ENCODE measurements at regions not wholly inside any gene's neighbourhood (a gene's known extent, or its start where the extent isn't known, plus 50 kb on each side); places are given as distances from the start of the nearest gene placed in this dataset.

GRCh38 chr17:77493901-77494663, 353.3 kb downstream of the SEC14L1 start:
- no peak for DNase-seq

DNA sequence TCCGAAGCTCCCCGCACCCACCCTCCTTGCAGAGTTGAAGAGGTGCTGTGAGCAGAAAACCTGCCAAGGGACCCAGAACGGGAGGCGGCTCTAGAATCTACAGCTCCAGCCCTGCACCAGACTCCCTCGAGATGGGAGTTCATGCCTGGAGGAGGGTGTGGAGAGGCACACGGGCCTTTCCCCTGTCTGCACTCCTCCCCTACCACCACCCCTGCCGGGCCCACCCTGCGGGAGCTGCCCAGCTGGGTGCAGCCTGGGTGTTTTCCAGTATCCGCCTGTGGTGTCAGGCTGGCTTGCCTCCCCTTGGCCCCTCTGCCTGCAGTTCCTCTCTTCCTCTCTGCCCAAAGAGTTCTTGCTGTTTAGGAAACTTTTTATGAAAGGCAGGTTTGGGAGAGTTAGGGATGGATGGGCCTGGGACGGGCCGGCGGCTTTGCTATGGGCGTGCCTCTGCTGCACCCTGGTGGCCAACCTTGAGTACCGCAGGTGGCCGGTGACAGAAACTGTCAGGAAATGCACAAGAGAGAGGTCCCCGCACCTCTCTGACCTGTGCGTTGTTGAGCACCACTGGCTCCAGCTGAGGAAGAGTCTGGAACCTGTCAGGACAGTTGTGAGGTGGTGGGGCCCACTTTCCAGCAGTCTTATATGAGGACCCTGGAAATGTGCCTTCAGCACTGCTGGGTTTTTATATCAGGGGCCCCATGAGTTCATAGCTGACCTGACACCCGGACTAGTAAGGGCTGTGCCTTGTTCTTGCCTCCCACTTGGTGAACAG, 354.1 kb downstream of the SEC14L1 start:
- DNase-seq, result peak; percentile 79

DNA sequence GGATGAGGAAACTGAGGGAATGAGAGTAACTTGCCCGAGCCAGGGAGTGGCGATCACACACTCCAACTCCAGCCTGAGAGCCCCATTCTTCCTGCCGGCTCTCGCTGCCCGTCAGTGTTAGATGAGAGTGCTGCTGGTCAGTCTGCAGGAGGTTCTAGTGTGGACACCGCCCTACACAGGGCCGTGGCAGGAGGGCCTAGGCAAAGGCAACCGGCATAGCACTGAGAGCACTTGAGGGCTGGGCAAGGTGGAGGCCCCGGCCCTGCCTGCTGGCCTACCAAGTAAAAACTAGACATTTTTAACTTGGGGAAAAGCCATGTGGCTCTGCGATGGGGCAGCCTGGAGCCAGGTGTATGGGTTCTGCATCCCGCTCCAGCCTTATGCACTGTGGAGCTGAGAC, 354.8 kb downstream of the SEC14L1 start:
- no peak for DNase-seq

DNA sequence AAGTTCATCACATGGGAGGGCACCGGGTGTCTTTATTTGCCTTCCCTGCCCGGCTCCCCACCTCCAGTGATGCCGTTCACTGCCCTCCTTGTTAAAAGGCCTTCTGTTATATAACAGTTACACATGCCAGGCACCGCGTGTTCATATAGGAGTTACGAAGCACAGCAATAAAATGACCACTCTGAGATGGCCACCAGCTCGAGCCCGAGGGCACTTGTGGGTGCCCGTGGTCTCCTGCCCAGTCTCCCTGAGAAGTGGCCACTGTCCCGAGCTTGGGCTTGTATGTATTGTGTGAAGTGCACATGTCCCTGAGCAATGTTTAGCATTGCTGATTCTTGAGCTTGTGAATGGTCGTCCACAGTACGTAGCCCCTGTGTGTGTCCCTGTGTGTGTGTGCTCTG, 355.6 kb downstream of the SEC14L1 start:
- no peak for DNase-seq

DNA sequence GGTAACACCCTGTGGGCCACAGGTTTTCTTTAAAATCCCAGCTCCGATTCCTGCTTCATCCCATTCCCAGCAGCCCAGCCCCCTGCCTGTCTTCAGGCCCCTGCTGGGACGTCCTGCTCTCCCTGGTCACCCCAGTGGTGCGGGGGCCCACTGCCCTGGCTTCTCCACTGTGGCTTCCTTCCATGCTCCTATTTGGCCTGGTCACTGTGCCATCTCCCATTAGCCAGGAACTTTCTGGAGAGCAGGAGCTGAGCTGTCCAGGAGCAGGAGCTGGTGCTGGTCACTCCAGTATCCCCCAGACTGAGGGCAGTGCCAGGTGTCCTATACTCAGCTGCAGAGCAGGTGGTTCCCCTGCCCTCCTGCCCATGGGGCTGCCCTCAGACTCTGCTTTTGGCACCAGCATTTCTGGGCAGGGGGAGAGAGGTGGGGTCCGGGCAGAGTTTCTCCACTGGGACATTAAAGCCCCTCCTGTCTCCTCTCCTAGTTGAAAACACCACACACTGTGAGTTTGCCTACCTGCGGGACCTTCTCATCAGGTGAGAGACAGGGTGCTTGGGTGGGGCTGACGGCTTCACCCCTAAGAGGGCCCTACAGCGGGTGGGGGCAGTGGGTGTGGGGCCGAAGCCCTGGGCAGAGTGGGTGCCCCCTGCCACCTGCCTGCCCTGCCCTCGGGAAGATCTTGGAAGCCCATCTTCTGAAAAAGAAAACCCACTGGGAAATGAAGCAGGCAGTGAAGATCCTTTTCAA, 356.2 kb downstream of the SEC14L1 start:
- DNase-seq, result no peak

- DNase-seq, result no peak
These were observed 356.8 kb downstream of the SEC14L1 start for GRCh38 chr17:77497578-77497934.

GRCh38 chr17:77498091-77498741, 357.4 kb downstream of the SEC14L1 start:
- no peak for DNase-seq

- DNase-seq, result no peak
These were observed 358.3 kb downstream of the SEC14L1 start for GRCh38 chr17:77498791-77499698.

- no peak for DNase-seq
These were observed 359.1 kb downstream of the SEC14L1 start for GRCh38 chr17:77499699-77500435.

DNA sequence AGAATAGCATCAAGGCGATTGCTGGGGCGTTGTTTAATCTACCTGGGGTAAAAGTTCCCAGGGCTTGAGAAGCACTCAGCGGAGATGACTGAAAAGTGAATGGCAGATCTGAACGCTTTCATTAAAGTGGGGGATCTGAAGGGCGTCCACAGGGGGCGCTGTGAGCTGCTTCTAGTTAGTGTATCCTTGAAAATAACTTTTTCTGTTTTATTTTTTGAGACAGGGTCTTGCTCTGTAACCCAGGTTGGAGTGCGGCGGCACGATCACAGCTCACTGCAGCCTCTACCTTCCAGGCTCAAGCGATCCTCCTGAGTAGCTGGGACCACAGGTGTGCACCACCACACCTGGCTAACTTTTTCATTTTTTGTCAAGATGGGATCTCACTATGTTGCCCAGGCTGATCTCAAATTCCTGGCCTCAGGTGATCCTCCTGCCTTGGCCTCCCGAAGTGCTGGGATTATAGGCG, 360.4 kb downstream of the SEC14L1 start:
- peak; percentile 41 for DNase-seq

- DNase-seq, result no peak
These were observed 361.2 kb downstream of the SEC14L1 start for GRCh38 chr17:77501751-77502625.

GRCh38 chr17:77502626-77503292, 362.0 kb downstream of the SEC14L1 start:
- DNase-seq, result no peak

DNA sequence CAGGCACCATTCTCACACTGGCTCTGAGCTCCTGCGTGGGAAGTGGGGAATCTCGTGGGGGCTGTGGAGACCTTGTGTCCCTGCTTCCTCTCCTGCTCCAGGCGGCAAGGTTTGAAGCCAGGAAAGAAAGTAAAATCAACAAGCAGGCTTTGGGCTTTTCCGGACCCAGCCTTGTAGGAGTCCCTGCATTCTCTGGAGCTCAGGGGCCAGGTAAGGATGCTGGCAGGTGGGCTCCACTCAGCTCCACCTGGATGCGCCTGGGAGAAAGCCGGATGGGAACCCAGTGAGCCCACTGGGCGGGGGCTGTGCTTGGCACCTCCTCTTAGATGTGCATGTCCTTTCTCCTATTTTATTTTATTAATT, 362.5 kb downstream of the SEC14L1 start:
- no peak for DNase-seq

GRCh38 chr17:77503916-77504651, 363.3 kb downstream of the SEC14L1 start:
- no peak for DNase-seq

DNA sequence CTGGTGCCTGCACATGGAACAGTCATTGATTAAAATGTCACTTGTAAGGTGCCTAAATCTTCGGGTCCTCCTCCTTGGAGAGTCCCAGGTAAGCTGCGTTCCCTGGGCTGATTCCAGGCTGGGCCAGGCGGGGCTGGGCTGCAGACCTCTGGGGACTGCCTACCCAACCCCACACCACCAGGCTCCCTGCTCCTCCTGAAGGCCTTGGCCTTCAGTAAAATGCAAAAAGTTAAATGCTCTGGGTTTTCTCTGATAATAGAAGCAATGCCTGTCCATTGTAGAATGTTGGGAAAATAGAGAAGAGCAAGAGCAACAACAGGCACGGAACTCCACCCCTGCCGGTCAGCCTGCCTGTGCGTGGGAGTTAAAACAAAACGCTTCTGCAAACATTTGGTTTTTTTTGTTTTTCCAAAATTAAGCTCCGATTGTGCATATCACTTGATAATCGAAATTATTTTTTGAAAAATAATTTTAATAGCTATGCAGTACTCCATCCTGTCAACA, 363.9 kb downstream of the SEC14L1 start:
- DNase-seq, result no peak

DNA sequence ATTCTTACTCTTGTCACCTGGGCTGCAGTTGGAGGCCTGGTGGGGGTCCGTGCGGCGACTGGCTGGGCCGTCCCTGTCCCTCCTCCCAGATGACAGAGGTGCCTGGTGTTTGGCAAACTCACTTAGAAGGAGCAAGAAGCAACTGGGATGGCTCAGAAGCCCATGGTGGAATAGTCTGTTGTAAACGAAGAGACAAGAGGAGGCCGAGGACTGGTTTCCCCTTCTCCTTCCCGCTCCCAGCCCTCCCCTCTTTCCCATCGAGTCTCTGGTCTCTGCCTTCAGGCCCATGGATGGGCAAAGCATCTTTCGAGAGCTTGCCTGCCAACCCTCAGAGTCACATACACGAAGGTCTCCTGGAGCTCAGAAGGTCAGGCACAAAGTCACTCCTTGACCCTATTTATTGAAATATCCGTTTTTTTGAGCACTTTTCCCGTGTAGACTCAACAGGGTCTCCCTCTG, 364.4 kb downstream of the SEC14L1 start:
- DNase-seq, result no peak

GRCh38 chr17:77506371-77506991, 365.7 kb downstream of the SEC14L1 start:
- no peak for DNase-seq
